Cerebellar cortex (tissue), 1 donor: ENCODE measurements at regions not wholly inside any gene's neighbourhood (a gene's known extent, or its start where the extent isn't known, plus 50 kb on each side); places are given as distances from the start of the nearest gene placed in this dataset.

Experiments used
- DNase-seq: peaks from one replicate; pipeline ENCODE4 v3.0.0-alpha.2; 2015; ENCODE audit warnings: low spot score

DNA sequence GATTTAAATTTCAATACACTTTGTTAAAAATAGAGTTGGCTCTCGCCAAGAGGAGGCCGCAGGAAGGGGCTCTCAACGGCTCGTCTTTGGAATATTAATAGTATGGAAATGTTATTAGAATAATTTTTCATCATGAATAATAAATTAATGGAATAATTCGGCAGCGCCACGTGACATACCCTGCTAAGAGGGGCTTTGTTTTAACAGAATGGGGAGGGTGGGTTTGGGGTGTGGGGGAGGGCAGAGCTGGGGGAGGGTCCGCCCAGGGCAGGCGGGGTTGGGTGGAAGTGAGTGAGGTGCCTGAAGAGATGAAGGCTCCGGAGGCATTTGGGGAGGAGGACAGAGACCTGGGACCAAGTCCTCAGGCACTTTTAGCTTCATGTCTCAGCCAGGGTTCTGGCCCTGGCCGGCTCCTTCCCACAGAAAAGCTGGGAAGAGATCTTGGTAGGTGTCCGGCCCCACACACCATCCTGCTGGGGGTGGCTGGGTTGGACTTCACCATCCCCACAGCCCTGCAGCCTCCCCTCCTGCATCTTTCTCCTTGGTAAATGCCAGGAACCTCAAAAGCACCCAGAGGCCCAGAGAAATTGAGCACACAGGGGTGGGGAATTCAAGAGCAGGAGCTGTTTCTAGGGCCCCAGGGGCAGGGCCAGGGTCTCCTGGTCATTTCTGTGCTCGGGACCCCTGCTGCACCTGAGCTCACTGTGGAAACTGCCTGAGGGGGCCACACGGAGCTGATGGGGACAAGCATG lies 93.6 kb upstream of the BHLHE23 start:
- no peak for DNase-seq

DNA sequence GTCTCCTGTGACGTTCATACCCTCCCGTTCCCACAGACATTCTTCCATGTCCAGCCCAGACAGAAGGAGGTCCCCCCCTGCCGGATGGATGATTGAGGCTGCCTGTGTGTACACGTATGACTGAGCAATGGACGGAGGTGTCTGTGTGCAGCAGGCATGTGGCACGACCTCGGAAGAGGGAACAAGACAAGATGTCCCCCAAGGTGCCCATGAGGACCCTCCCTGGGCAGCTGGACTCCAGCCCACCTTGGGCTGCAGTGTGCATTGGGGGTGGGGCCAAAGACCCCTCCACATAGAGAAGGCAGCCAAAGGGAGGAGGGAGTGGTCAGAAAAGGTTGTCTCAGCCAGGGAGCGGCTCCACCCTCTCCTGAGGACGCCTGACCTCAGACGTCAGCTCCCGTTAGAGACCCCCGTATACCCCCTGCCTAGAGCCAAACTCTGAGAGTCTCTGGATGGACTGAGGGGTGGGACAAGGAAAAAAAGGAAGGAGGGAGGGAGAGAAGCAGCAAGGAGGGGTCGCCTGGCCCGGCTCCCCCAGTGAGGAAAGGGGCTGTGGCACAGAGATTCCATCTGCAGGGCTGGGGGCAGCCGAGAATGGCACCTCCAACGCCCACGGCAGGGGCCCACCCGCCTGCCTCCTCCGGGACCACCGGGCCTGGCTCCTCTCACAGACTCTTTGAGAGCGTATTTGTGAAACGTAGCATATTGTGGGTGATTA lies 92.9 kb upstream of the BHLHE23 start:
- no peak for DNase-seq

DNA sequence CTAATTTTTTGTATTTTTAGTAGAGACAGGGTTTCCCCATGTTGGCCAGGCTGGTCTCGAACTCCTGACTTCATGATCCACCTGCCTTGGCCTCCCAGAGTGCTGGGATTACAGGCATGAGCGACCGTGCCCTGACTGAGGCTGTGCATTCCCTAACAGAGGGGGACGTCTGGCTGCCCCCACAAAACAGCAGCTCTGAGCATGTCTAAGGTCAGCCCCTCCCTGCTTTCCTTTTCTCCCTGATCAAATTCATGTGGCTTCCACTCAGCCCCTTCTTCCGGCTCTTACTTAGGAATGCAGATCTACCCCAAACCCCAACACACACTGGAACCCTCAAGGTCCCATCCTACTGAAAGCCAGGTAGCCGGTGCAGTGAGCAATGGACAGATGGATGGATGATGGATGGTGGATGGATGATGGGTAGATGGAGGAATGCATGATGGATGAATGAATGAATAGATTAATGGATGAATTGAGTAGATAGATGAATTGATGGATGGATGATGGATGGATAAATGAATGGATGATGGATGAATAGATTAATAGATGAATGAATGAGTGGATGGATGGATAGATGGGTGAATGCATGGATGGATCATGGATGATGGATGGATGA lies 91.5 kb upstream of the BHLHE23 start:
- no peak for DNase-seq

DNA sequence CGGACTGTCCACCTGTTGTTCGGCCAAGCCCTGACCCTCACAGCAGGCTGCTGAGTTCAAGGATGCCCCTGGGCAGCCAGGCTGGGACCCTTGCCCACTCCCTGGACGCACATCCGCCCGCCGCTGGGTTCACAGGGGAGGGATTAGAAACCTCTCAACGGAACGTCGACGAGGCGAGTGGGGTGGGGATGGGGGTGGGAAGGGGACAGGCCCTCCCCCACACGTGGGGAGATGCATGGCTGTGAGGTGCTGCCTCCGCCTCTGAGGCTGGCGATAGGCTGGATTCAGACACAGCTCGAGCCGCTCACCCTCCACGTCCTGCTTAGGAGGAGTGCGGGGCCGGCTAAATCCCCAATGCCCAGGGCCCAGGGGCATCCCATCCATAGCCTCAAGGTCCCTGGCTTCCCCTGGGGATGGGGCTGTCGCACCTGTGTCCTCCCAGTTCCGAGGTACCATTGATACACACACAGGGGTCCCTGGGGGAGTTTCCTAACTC lies 90.6 kb upstream of the BHLHE23 start:
- DNase-seq = no peak

DNA sequence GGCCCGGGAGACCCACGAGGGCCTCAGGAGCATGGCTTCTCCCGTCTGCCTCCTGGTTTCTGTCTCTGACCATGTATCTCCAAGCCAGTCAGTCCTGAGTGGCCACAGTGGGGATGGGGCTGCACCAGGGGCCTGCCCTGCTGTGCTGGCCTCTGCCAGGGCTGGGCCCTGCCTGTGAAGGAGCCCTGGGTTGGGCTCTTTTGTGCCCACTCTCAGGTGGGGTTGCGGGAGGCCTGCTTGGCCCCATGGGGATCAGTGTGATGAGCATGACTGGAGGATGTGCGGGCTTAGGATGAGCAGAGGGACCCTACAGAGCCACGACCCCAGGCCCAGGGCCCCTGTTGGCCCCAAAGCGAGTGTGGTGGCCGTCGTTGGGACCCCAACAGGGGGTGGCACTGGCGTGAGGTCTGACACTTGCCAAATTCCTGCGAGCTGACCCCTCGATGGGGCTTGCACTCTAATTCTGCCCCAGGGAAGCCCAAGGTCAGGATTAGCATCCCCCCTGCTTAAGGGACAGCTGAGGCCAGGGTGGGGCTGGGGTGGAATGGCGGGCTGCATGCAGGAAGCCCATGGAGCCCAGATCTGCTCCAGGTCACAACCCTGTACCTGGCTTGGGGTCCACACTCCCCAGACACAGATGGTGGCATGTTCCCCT lies 90.0 kb upstream of the BHLHE23 start:
- no peak for DNase-seq

DNA sequence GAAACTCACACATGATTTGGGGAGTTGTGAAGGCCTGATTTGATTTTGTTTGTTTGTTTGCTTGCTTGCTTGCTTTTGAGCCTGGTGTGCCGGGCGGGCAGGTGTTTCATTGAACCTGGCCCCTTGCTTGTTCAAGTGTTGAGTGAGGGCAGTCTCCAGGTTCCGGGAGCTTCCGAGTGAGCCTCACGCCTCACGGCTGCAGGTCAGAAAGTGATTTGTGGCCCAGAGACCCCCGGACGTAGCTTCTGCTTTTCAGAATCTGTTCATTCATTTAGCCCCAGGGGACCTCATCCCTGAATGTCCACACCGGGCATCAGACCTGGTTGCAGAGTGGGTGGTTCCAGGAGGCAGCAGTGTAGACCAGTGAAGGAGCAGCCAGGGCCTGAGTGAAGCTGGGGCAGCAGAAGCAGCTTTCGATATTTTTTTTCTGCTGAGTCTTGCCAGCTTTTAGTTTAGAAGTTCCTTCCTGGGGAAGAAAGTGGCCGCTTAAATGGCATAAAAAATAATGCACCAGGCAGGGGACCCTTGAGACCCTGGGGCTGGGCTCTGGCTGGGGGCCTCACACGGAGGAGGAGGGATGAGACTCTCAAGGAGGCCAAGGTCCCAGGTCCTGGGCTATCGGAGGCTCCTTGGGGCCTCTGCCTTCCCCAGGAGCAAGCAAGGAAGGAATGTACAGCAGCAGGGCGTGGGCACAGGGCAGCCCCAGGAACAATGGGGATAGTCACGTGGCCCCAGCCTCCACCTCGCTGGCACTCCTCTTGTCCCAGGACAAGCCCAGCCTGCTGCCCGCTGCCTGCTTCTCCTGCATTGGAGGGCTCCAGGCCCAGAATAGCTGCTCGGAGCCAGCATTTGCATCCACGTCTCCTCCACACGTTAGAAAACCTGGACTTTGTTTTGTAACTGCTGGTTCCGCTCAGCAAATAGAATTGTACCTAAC lies 89.2 kb upstream of the BHLHE23 start:
- no peak for DNase-seq

DNA sequence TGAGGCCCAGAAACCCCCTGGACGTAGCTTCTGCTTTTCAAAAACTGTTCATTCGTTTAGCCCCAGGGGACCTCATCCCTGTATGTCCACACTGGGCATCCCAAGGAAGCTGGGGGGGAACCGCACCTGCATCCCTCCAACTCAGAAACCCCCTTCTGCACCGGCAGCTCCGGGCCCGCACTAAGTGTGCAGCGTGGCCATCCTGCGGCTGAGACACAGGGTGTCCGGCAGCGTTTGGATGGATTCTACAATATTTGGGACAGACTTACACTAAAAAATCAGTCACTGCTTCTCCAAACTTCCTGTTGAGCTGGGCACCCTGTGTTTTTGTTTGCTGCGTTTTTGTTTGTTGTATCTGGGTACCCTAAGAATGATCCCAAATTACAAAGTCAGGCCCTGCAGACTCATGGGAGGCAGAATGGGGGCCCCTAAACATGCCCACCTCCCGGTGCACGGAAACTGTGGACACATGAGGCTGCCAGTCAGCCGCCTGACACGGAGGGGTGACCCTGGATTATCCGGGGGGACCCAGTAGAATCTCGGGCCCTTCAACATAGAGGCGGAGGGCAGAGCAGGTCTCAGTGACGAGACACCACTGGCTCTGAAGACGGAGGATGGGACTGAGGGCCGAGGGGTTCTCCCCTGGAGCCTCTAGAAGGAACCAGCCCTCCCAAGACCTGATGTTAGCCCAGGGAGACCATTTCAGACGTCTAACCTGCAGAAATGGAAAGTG lies 88.2 kb upstream of the BHLHE23 start:
- DNase-seq = no peak

DNA sequence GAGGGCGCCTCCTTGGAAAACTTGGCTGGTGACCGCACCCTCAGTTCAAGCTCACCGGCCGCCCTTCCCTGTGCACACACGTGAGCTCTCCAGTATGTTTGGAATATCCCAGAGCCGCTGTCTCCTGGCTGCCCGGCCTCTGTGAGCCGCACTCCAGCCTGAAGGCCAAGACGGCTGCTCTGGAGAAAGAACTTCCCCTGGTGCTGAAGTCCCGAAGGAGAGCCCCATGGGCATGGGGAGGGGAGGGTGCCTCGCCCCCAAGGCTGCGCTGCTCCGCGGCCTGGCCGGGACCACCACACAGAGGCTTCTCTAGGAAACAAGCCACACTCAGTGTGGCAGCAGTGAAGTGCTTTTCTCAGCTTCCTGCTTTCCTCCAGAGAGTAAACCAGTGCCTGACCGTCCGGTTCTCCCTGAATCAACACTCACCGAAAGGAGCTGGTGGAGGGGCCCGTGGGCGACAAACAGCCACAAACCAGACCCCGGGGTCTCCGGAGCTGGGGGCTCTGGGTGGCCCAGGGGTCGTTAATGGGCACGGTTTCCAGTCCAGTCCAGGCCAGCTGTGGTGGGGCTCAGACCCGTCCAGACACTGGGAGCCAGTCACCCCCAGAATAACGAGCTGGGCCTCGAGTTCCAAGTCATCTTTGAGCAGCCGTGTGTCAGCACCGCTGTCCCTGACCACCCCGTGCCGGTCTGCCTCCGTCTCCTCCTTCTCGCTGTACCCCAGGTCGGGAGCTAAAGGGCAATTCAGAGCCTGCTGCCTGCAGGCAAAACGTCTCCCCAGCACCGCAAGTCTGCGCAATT lies 87.4 kb upstream of the BHLHE23 start:
- no peak for DNase-seq

DNA sequence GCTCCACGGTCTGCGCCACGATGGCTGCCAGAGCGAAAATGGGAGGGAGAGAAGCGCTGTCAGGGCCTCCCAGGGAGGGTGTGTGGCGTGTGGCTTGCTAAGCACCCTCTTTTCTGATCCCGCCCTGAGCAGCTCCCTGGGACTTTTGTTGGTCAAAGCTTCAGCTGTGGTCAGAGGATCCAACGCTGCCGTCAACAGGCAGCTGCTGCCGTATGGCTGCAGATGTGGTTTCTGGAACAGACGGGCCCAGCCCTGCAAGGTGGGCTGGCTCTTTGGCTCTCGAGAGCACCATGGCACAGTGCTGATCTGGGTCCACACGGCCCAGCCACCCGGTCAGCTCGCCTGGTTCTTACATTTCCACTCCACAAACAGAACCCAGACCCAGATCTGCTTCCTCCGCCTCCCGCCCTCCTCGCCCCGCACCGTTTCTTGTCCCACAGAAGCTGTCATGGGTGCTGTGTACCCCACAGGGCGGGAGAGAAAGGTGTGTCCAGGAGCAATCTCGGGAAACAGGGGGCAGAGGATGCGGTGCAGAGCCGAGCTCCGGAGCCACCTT lies 86.0 kb upstream of the BHLHE23 start:
- DNase-seq = no peak

DNA sequence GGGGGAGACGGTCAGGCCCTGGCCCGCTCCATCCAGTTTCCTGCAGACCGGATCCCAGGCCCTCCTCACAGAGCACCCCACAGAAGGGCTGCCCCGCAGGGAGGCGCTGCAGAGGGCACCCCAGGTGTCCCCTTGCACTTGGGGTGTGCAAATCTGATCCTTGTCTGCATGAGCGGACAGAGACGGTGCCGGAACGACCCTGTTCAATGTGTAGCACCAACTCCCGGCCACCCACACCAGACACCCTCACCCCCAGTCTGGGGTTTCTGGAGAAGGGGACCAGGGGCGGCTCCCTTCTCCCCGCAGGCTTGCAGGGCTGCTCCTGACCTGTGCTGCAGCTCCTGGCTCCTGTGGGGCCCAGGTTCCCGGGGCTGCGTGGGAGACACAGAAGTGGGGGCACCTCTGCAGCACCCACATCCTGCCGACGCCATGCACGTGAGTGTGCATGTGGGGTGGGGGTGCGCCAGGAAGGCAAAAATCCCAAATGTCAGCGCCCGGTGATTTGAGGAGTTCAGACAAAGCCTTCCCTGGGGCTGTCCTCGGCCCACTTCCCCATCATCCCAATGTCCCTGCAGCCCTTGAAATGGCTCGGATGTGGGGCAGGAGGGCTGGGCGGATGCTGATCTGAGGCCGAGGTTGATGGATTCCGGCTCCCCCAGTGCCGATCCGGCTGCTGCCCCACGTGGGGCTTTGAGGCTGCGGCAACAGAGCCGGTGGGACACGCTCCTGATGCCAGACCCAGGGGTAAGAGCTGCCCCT lies 85.3 kb upstream of the BHLHE23 start:
- no peak for DNase-seq

DNA sequence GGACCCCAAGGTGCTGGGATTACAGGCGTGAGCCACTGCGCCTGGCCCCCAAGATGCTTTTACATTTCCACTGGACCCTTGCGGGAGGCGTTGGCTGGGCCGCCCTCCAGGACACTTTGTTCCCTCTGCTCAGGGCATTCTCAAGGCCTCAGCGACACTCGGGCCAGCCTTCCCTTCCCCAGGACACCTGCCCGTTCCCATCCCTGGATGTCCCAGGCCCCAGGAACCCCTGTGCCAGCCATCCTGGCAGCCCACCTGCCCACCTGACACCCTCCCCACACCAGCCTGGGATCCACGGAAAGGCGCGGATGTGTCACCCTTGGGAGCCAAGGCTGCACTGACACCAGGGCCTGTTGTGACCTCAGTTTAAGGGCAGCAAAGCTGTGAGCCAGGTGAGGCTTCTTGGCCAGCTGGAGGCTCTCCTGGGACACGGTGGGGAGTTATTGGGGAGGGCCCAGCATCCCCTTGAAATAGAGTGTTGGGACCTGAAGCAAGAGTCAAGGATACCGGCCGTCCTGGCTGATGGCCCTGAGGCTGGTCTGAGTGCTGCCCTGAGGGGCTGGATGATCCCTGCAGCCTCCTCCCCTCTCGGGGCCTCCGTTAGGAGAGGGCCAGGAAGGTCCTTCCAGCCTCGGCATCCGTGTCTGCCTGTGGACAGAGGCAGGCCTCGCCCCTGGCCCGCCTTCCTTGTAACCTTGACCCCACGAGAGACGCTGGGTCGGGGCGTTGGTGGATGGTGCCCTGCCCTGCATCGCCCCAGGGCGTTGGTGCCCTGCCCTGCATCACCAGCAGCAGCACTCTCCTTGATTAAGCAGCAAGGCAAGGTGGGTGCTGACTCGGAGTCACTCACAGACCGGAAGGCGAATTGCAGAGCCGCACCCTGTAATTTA lies 84.2 kb upstream of the BHLHE23 start:
- DNase-seq = no peak

DNA sequence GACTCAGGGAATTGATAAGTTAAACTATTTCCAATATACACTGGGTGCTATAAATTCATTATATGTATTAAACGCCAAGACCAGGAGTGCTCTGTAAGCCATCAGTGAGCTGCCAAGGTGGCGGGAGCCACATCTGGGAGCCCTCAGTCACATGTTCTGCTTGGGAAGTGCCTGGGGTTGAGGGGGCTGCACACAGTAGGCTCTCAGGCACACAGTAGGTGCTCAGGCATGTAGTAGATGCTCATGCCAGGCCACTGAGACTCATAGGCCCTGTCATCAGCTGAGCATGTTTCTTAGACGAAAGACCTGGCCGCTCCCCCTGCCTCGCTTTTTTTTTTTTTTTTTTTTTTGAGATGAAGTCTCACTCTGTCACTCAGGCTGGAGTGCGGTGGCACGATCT lies 83.3 kb upstream of the BHLHE23 start:
- DNase-seq = no peak

DNA sequence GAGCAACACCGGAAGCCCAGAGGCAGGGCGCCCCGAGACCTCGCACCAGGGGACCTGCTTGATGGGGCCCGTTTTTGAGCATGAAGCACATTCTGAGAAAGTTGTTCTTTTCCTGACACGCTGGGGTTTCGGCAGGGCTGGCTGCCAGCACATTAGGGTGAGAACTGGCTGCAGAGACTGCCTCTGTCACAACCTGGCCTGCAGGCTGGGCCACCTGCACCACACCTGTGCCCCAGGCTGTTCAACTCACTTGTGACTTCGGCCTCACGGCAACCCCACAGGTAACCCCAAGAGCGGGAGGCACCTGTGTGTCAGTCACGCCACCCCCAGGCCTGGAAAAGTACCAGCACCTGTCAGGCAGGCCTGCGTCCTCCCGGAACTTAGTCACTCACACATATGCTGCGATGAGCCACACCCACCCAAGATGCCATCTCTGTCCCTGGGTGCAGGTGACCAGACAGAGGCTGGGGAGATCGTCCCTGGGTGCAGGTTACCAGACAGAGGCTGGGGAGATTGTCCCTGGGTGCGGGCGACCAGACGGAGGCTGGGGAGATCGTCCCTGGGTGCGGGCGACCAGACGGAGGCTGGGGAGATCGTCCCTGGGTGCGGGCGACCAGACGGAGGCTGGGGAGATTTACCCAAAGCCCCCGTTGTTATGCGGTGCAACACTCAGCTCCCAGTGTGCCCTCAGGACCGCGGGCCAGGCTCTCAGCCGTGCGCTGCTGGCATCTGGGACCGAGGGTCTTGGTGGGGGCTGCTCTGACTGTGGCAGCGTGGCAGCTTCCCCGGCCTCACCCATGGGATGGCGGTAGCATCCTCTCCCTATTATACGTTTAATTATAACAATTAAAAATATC lies 82.5 kb upstream of the BHLHE23 start:
- DNase-seq = no peak

DNA sequence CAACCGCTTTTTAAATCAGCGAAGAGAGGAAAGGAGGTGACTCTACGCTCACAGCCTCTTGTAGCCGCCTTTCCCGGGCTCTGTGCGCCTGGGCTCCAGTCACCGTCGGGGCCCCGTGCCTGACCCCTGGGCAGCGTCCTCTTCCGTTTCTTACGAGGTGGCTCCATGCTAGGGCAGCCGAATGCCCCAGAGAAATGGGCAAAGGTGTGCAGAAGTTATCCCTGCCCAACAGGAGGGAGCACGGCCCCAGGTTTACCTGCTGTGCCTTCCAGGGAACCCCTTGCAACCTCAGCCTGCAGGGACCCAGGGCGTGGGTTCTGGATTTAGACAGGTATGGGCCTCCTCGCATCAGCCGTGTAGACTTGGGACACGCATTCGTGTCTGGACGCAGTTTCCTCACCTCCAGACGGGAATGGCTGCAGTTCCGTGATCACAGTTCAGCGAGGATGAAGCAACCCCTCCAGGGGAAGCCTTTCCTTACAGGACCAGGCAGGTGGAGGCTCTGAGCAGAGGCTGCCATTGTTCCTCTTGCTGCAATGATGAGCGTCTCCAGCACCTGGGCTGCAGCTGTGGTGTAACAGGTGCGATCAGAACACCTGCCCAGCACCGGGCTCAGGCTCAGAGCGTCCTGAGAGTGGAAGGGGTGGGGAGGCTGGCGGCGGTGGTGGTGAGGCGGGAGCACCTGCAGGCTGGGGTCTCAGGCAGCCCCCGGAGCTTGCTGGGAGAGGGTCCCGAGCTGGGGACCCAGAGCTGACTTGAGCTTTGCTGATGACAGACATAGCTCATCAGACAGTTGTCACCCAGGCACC lies 81.3 kb upstream of the BHLHE23 start:
- no peak for DNase-seq

DNA sequence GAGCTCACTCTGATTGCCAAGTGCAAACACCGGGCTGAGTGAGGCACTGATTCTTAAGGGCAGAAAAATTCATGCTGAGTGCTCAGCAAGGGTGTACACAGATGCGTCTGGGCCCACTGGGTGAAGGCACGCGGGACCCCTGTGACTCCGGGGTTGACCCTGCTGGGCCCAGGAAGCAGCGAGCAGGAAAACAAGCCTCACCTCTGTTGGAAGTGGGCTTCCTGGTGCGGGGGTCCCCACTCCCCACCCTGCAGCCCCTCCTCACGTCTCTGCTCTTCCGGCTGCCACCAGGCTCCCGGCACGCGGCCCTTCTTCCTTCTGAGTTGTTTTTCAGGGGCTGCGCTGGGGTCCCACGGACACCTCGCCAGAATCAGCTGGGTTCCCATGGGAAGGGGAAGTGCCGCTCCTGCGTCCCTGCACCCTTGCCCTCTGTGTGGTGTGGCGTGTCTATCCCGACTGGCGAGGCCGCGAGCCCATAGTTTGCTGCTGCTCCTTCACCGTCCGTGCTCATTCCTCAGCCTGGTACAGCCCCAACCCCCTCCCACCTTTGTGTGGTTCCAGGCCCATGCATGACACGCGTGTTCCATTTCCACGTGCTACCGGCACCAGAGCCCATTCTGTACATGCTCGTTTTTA lies 80.6 kb upstream of the BHLHE23 start:
- no peak for DNase-seq
